ENCODE measurements at regions not wholly inside any gene's neighbourhood (a gene's known extent, or its start where the extent isn't known, plus 50 kb on each side); places are given as distances from the start of the nearest gene placed in this dataset.

- no peak for DNase-seq (ENCODE audit: low spot score)
Observed at GRCh38 chr7:70907259-70908247, 224.4 kb upstream of the GALNT17 start.

GRCh38 chr7:70913924-70914323, 218.0 kb upstream of the GALNT17 start:
- DNase-seq (ENCODE audit: low spot score) = no peak

GRCh38 chr7:70915067-70915466, 216.9 kb upstream of the GALNT17 start:
- DNase-seq (ENCODE audit: low spot score) = no peak

- DNase-seq (ENCODE audit: low spot score) = no peak
Observed at GRCh38 chr7:70919481-70920073, 212.4 kb upstream of the GALNT17 start.

GRCh38 chr7:70920876-70921275, 211.1 kb upstream of the GALNT17 start:
- no peak for DNase-seq (ENCODE audit: low spot score)

GRCh38 chr7:70923181-70923845, 208.6 kb upstream of the GALNT17 start:
- no peak for DNase-seq (ENCODE audit: low spot score)

- no peak for DNase-seq (ENCODE audit: low spot score)
Observed at GRCh38 chr7:70925411-70926115, 206.4 kb upstream of the GALNT17 start.

GRCh38 chr7:70926666-70927065, 205.3 kb upstream of the GALNT17 start:
- DNase-seq (ENCODE audit: low spot score) = no peak

- no peak for DNase-seq (ENCODE audit: low spot score)
Observed at GRCh38 chr7:70935311-70935710, 196.6 kb upstream of the GALNT17 start.

- DNase-seq (ENCODE audit: low spot score) = no peak
Observed at GRCh38 chr7:70935854-70936253, 196.1 kb upstream of the GALNT17 start.

- no peak for DNase-seq (ENCODE audit: low spot score)
Observed at GRCh38 chr7:70937424-70937823, 194.5 kb upstream of the GALNT17 start.

- DNase-seq (ENCODE audit: low spot score) = no peak
Observed at GRCh38 chr7:70940597-70940996, 191.3 kb upstream of the GALNT17 start.

GRCh38 chr7:70942791-70943190, 189.2 kb upstream of the GALNT17 start:
- DNase-seq (ENCODE audit: low spot score) = no peak

- DNase-seq (ENCODE audit: low spot score) = no peak
Observed at GRCh38 chr7:70944516-70944915, 187.4 kb upstream of the GALNT17 start.

GRCh38 chr7:70947181-70947580, 184.8 kb upstream of the GALNT17 start:
- DNase-seq (ENCODE audit: low spot score) = no peak

GRCh38 chr7:70949862-70950261, 182.1 kb upstream of the GALNT17 start:
- DNase-seq (ENCODE audit: low spot score) = no peak

GRCh38 chr7:70951271-70951962, 180.5 kb upstream of the GALNT17 start:
- DNase-seq (ENCODE audit: low spot score) = no peak

- no peak for DNase-seq (ENCODE audit: low spot score)
Observed at GRCh38 chr7:70952311-70952710, 179.6 kb upstream of the GALNT17 start.

- no peak for DNase-seq (ENCODE audit: low spot score)
Observed at GRCh38 chr7:70953331-70953741, 178.6 kb upstream of the GALNT17 start.

- no peak for DNase-seq (ENCODE audit: low spot score)
Observed at GRCh38 chr7:70953796-70954195, 178.1 kb upstream of the GALNT17 start.

GRCh38 chr7:70972693-70973092, 159.3 kb upstream of the GALNT17 start:
- no peak for DNase-seq (ENCODE audit: low spot score)

- no peak for DNase-seq (ENCODE audit: low spot score)
Observed at GRCh38 chr7:70975754-70976153, 156.2 kb upstream of the GALNT17 start.
